ENCODE measurements at regions not wholly inside any gene's neighbourhood (a gene's known extent, or its start where the extent isn't known, plus 50 kb on each side); places are given as distances from the start of the nearest gene placed in this dataset.

DNA sequence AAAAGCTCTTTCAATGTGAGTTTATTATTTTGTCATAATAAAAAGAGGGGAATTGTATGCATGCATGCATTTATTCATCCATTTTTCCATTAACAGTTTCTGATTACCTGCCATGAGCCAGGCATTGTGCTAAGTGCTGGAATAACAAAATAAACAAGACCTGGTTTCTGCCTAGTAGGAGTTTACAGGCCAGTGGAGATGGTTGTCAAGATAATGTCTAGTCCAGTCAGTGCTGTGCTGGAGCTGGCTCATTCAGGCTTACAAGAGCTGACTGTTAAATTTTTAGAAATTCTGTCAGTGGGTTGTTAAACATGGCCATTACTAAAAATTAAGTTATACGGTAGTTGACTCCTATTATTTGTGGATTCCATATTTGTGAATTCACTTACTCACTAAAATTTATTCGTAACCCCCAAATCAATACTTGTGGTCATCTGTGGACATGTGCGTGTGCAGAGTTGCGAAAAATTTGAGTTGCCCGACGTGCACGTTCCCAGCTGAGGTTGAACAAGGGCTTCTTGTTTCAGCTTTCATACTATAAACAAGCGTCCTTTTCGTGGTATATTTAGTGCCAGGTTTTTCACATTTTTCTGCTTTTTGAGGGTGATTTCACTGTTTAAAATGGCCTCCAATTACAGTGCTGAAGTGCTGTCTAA, 172.3 kb upstream of the RPS6KA3 start:
- peaks cover 17 to 18% of the 10 kb centered on the region in 2 experiments for H3K4me1 ChIP-seq (ENCODE audit: control insufficient read depth in 1 of 2, insufficient read depth in 1 of 2, low read depth in 1 of 2, low read length in 1 of 2)

DNA sequence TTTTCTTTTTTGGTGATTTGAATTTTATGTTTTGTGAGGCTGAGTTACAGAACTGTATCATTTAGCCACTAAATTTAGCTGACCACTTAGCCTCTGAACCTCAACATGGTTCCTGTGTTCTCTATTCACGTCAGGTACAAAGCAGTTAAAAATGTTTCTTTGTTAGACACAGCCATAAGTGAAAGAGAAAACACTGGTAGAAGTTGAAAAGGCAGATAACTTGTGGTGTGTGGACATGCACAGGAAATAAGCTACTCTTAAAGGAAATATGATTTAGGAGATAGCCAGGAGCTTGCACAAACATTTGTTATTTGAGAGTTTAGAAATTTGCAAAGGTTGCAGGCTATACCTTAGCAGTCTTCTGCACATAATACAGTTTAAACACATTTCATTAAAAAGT, 171.0 kb upstream of the RPS6KA3 start:
- H3K4me1 ChIP-seq (ENCODE audit: control insufficient read depth in 1 of 2, insufficient read depth in 1 of 2, low read depth in 1 of 2, low read length in 1 of 2): peaks cover 16 to 21% of the 10 kb centered on the region in 2 experiments
- no peaks in the 10 kb centered on the region for H3K36me3 ChIP-seq
- no peaks in the 10 kb centered on the region for H3K27me3 ChIP-seq
- H3K4me3 ChIP-seq (ENCODE audit: low read depth in 1 of 2, low read length in 1 of 2): no peak overlapping the region
- H3K27ac ChIP-seq: no peak overlapping the region
- H3K9me3 ChIP-seq: no peaks in the 10 kb centered on the region
- TF ChIP-seq, protein P1, sequence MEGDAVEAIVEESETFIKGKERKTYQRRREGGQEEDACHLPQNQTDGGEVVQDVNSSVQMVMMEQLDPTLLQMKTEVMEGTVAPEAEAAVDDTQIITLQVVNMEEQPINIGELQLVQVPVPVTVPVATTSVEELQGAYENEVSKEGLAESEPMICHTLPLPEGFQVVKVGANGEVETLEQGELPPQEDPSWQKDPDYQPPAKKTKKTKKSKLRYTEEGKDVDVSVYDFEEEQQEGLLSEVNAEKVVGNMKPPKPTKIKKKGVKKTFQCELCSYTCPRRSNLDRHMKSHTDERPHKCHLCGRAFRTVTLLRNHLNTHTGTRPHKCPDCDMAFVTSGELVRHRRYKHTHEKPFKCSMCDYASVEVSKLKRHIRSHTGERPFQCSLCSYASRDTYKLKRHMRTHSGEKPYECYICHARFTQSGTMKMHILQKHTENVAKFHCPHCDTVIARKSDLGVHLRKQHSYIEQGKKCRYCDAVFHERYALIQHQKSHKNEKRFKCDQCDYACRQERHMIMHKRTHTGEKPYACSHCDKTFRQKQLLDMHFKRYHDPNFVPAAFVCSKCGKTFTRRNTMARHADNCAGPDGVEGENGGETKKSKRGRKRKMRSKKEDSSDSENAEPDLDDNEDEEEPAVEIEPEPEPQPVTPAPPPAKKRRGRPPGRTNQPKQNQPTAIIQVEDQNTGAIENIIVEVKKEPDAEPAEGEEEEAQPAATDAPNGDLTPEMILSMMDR (IDR thresholded peaks at IDR 0.05): no peak

More for the DNA sequence above, 172.3 kb upstream of the RPS6KA3 start:
- Histone ChIP-seq H3K4me3 (ENCODE audit: low read depth in 1 of 2, low read length in 1 of 2) (no peak overlapping the region), H3K36me3 (no peaks in the 10 kb centered on the region), H3K9me3 (no peaks in the 10 kb centered on the region), H3K27me3 (no peaks in the 10 kb centered on the region), H3K27ac (no peak overlapping the region)
- TF ChIP-seq, protein P1 (IDR thresholded peaks at IDR 0.05): no peak

DNA sequence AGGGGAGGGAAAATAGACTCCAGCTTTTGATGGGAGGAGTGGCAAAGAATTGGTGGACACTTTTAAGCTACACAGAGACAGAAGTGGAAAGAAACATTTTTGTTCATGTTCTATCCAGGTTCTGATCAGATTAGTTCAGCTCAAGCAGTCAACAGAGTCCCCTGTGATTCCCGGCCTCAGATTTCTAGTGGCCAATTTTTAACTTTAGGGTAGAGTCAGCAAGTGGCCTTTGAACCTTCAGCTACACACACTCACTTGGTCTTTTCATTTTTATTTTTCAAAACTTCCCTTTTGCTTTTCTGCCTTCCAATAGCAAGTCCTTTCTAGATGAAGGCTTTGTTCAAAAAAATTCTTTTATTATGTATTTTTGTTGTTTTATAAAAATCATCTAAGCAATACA, 169.2 kb upstream of the RPS6KA3 start:
- Histone ChIP-seq H3K4me1 (ENCODE audit: control insufficient read depth in 1 of 2, insufficient read depth in 1 of 2, low read depth in 1 of 2, low read length in 1 of 2) (peaks cover 0 to 8% of the 10 kb centered on the region in 2 experiments), H3K9me3 (no peaks in the 10 kb centered on the region), H3K36me3 (no peaks in the 10 kb centered on the region), H3K27me3 (no peaks in the 10 kb centered on the region), H3K27ac (no peak overlapping the region), H3K4me3 (ENCODE audit: low read depth in 1 of 2, low read length in 1 of 2) (no peak overlapping the region)
- TF ChIP-seq, protein P1 (IDR thresholded peaks at IDR 0.05): no peak

DNA sequence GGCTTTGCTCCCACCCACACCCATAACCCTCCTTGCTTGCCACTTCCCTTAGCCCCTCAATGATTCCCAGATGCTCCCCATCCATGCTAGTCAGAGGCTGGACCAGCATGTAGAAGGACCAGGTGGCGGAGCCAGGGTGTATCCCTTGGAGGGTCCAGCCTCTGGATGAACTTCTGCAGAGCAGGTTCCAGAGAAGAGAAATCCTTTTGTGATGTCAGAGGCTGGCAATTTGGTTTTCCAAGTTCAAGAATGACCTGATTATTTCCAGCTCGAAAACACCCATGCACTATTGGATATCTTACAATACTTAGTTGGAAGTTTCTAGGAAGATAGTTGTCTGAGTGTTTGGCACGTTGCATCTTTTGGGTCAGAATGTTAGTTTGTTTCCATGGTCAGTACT, 168.3 kb upstream of the RPS6KA3 start:
- H3K4me1 ChIP-seq (ENCODE audit: control insufficient read depth in 1 of 2, insufficient read depth in 1 of 2, low read depth in 1 of 2, low read length in 1 of 2): peaks cover 0 to 7% of the 10 kb centered on the region in 2 experiments
- H3K27ac ChIP-seq: no peak overlapping the region
- no peak overlapping the region for H3K4me3 ChIP-seq (ENCODE audit: low read depth in 1 of 2, low read length in 1 of 2)
- no peaks in the 10 kb centered on the region for H3K27me3 ChIP-seq
- no peaks in the 10 kb centered on the region for H3K36me3 ChIP-seq
- no peaks in the 10 kb centered on the region for H3K9me3 ChIP-seq
- TF ChIP-seq, protein P1 (IDR thresholded peaks at IDR 0.05): no peak

DNA sequence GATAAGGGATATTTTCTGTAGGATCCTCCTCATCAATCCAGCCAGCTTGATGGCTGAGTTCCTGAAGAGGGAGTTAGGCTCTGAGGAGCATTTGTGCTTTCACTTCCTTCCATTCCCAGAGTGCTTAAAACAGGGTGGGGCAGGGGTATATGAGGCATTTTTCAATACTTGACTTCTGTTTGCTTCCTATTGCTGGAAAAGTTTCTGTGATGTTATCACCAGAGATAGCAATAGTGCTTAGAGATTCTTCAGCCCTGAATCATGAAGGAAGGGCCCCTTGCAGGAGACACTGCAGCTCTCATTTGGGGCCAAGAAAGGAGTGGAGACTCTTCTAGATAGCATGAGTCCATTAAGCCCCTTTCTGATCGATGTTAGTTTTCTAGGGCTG, 166.7 kb upstream of the RPS6KA3 start:
- Histone ChIP-seq H3K4me3 (ENCODE audit: low read depth in 1 of 2, low read length in 1 of 2) (no peak overlapping the region), H3K4me1 (ENCODE audit: control insufficient read depth in 1 of 2, insufficient read depth in 1 of 2, low read depth in 1 of 2, low read length in 1 of 2) (peaks cover 0 to 7% of the 10 kb centered on the region in 2 experiments), H3K27ac (peak overlapping the region; percentile 25), H3K9me3 (no peaks in the 10 kb centered on the region), H3K27me3 (no peaks in the 10 kb centered on the region), H3K36me3 (no peaks in the 10 kb centered on the region)
- TF ChIP-seq, protein P1 (IDR thresholded peaks at IDR 0.05): no peak
